Heart left ventricle (tissue), 16 donors: ENCODE measurements at regions not wholly inside any gene's neighbourhood (a gene's known extent, or its start where the extent isn't known, plus 50 kb on each side); places are given as distances from the start of the nearest gene placed in this dataset.

ENCODE experiments used
- ATAC-seq, 4 donors: fragments of 200-7000 bp; cut with Tn5 transposase; one replicate each; pipeline ENCODE4 v1.9.1; 2020 to 2022; ENCODE audit warnings: moderate library complexity in 4 of 4, mild to moderate bottlenecking in 3 of 4, moderate number of reproducible peaks in 1 of 4
- DNase-seq, 5 donors: peaks; one replicate each; pipeline ENCODE4 v3.0.0-alpha.2; 2020
- H3K27ac ChIP-seq, 12 donors: fragments of 200-600 bp; sonication (generic) in 4 of 12; one replicate each; pipeline versions ENCODE4 v1.5.0 to v1.8.0; 2016 to 2022; ENCODE audit warnings: mild to moderate bottlenecking in 2 of 12
- H3K27me3 ChIP-seq, 9 donors: fragments of 200-600 bp; sonication (generic) in 2 of 9; one replicate each; pipeline versions ENCODE4 v1.5.1 to v1.8.0; 2016 to 2022; ENCODE audit warnings: mild to moderate bottlenecking in 3 of 9
- H3K36me3 ChIP-seq, 9 donors: fragments of 200-600 bp; sonication (generic) in 2 of 9; one replicate each; pipeline versions ENCODE4 v1.5.0 to v1.8.0; 2018 to 2022; ENCODE audit warnings: mild to moderate bottlenecking in 2 of 9
- H3K4me1 ChIP-seq, 12 donors: fragments of 200-600 bp; sonication (generic) in 4 of 12; one replicate each; pipeline versions ENCODE4 v1.5.0 to v1.8.0; 2016 to 2022; ENCODE audit warnings: mild to moderate bottlenecking in 3 of 12
- H3K4me3 ChIP-seq, 12 donors: fragments of 200-600 bp; sonication (generic) in 4 of 12; one replicate each; pipeline versions ENCODE4 v1.5.0 to v1.8.0; 2017 to 2022; ENCODE audit warnings: mild to moderate bottlenecking in 9 of 12, moderate library complexity in 4 of 12
- H3K9me3 ChIP-seq, 12 donors: fragments of 200-600 bp; sonication (generic) in 4 of 12; one replicate each; pipeline versions ENCODE4 v1.5.0 to v1.8.0; 2016 to 2022; ENCODE audit warnings: mild to moderate bottlenecking in 1 of 12
- CTCF ChIP-seq, 12 donors: fragments of 200-600 bp; sonication (generic) in 4 of 12; IDR thresholded peaks; one replicate each; pipeline versions ENCODE4 v1.5.0 to v1.8.0; 2018 to 2022; ENCODE audit warnings: antibody characterized with exemption in 12 of 12, mild to moderate bottlenecking in 5 of 12
- POLR2A ChIP-seq, 2 donors: fragments of 450-650 bp; IDR thresholded peaks; one replicate each; pipeline ENCODE4 v1.6.1; 2017; ENCODE audit warnings: antibody characterized with exemption in 2 of 2, mild to moderate bottlenecking in 2 of 2, moderate library complexity in 2 of 2
- WGBS, 4 donors: extraction: QIAGEN DNeasy Blood & Tissue Kit in 2 of 4; methylation state at CpG; one replicate each; pipeline versions ENCODE4 v1.1.5 to v1.1.7; 2013 to 2018; 5-methylcytosine and 5-hydroxymethylcytosine counted together
- intact Hi-C, 10 donors: fragments of 100-400 bp; cut with DNase I; formaldehyde crosslinking; loops; one replicate each; pipeline versions ENCODE4 v1.11.1 to v1.14.2; 2022
- donor health status: ischemic (EF 13 %, LVEDD 7.1; RV severe dilation, severe dysfunction).
- donor health status: healthy with polysubstance abuse.
- donor health status: DM: no; HTN: yes; CAD: no.
- donor health status: DM: no; HTN: no; CAD: no.
- donor health status: ischemic (EF 25% LVEDD 6.9; RV normal size, moderate dysfunction).
- donor health status: ischemic (EF 25% LVEDD 5.7; RV mildly dilated, moderate dysfunction).
- donor health status: healthy.
- donor health status: DM: yes; HTN: yes; CAD: no.
- donor health status: ischemic (EF 35%, LVEDD 5.7; RV mildly dilated, moderate dysfunction).
- donor health status: nonischemic (EF 11% LVEDD 7.7; RV severe dilation, severe dysfunction).
- donor health status: DM: yes; HTN: yes; CAD: no.
- donor health status: PGD.
- donor health status: ischemic (EF 29% LVEDD 5.4; RV normal size, mild dysfunction).
- donor health status: nonischemic (EF 23%, LVEDD 6.1; RV moderate dilation, normal function).

- Histone ChIP-seq H3K9me3 (peaks cover 0 to 23% (median 3%) of the 10 kb centered on the region in 12 donors), H3K4me1 (no peaks in the 10 kb centered on the region), H3K36me3 (no peaks in the 10 kb centered on the region), H3K27me3 (no peaks in the 10 kb centered on the region), H3K4me3 (no peak overlapping the region), H3K27ac (no peak overlapping the region)
- 60 to 71% (median 62%) methylated on average over 2 of the region's 2 CpGs for whole genome bisulfite sequencing, 4 donors
- TF ChIP-seq POLR2A (IDR thresholded peaks at IDR 0.05) (no peak), CTCF (IDR thresholded peaks at IDR 0.05) (no peak)
- DNase-seq (no peak), ATAC-seq (no peak)
- intact Hi-C loops: no loop called here
Observed at GRCh38 chr12:17104801-17105200, 498.8 kb upstream of the LMO3 start.

- H3K4me1 ChIP-seq: no peaks in the 10 kb centered on the region
- H3K36me3 ChIP-seq: no peaks in the 10 kb centered on the region
- intact Hi-C loops: no loop called here
- ATAC-seq (no peak), DNase-seq (peak in 1 of 5 donors; percentile 19)
- H3K4me3 ChIP-seq: no peak overlapping the region
- H3K9me3 ChIP-seq: peaks cover 0 to 8% (median 2%) of the 10 kb centered on the region in 12 donors
- no peaks in the 10 kb centered on the region for H3K27me3 ChIP-seq
- WGBS, 4 donors: 70 to 81% (median 74%) methylated on average over 11 of the region's 11 CpGs
- TF ChIP-seq POLR2A (IDR thresholded peaks at IDR 0.05) (no peak), CTCF (IDR thresholded peaks at IDR 0.05) (no peak)
- H3K27ac ChIP-seq: no peak overlapping the region
Observed at GRCh38 chr12:17097674-17098073, 491.7 kb upstream of the LMO3 start.

DNA sequence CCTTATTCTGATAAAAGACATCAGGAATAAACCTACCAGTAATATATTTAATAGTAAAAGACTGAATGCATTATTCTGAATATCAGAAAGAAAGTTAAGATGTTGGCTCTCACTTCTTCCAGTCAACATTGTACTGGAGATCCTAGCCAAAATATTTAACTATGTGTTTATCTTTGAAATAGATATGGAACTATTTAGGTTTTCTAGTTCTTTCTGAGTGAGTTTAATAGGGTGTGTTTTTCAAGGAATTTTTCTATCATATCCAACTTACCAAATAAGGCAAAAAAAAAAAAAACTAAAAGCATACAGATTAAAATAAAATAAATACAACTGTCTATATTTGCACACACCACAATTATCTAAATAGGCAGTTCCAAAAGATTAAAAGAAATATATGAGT is 478.9 kb upstream of the LMO3 start:
- Histone ChIP-seq H3K27ac (no peak overlapping the region), H3K9me3 (peaks cover 0 to 41% (median 0%) of the 10 kb centered on the region in 12 donors), H3K27me3 (no peaks in the 10 kb centered on the region), H3K4me3 (no peak overlapping the region), H3K4me1 (no peaks in the 10 kb centered on the region), H3K36me3 (no peaks in the 10 kb centered on the region)
- ATAC-seq (no peak), DNase-seq (no peak)
- intact Hi-C loops: no loop called here
- TF ChIP-seq CTCF (IDR thresholded peaks at IDR 0.05): no peak
- no peak for TF ChIP-seq POLR2A (IDR thresholded peaks at IDR 0.05)

DNA sequence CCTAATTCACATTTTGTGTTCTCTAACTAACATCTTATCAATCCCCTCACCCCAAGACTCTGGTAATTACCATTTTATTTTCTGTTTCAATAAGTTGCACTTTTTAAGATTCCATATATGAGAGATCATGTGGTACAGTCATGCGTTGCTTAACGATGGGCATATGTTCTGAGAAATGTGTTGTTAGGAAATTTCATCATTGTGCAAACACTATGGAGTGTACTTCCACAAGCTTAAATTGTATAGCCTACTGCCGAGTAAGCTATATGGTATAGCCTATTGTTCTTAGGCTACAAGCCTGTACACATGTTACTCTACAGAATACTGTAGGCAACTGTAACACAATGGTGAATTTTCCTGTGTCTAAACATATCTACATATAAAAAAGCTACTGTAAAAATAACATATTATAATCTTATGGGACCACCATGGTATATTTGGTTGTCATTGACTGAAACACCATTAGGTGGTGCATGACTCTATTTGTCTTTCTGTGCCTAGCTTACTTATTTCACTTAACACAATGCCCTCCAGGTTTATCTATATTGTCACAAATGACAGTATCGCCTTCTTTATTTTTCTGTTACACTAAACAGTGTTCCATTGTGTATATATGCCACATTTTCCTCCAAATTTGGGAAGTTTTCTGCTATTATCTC is 473.4 kb upstream of the LMO3 start:
- intact Hi-C loops: no loop called here

More for the DNA sequence above, 473.4 kb upstream of the LMO3 start:
- peaks cover 0 to 13% (median 0%) of the 10 kb centered on the region in 12 donors for H3K9me3 ChIP-seq
- TF ChIP-seq POLR2A (IDR thresholded peaks at IDR 0.05) (no peak), CTCF (IDR thresholded peaks at IDR 0.05) (no peak)
- no peak overlapping the region for H3K27ac ChIP-seq
- H3K27me3 ChIP-seq: no peaks in the 10 kb centered on the region
- no peaks in the 10 kb centered on the region for H3K4me1 ChIP-seq
- DNase-seq: no peak
- no peak overlapping the region for H3K4me3 ChIP-seq
- no peaks in the 10 kb centered on the region for H3K36me3 ChIP-seq
- no peak for ATAC-seq
- WGBS, 4 donors: 78 to 90% (median 86%) methylated on average over 4 of the region's 4 CpGs
